Prostate gland (tissue), 2 donors: ENCODE measurements at regions not wholly inside any gene's neighbourhood (a gene's known extent, or its start where the extent isn't known, plus 50 kb on each side); places are given as distances from the start of the nearest gene placed in this dataset.

ENCODE experiments used
- CTCF ChIP-seq, 4 experiments: fragments of 200-600 bp in 2 of 4; fragments of 450-650 bp in 2 of 4; sonication (generic) in 2 of 4; IDR thresholded peaks; 1 replicate in 3 of 4; 2 replicates in 1 of 4; pipeline ENCODE4 v1.5.1; 2016 to 2019; ENCODE audit warnings: antibody characterized with exemption in 4 of 4, mild to moderate bottlenecking in 2 of 4, moderate library complexity in 2 of 4
- POLR2AphosphoS5 ChIP-seq: sonication (generic); formaldehyde crosslinking; IDR thresholded peaks from one replicate; pipeline ENCODE4 v1.6.1; 2017; ENCODE audit warnings: antibody characterized with exemption

- no peak for TF ChIP-seq CTCF (IDR thresholded peaks at IDR 0.05)
- TF ChIP-seq POLR2AphosphoS5 = no peak
Measured at GRCh38 chr4:53674903-53675302, 83.6 kb upstream of the LNX1 start.
